Heart left ventricle (tissue), 16 donors: ENCODE measurements at regions not wholly inside any gene's neighbourhood (a gene's known extent, or its start where the extent isn't known, plus 50 kb on each side); places are given as distances from the start of the nearest gene placed in this dataset.

Experiments used
- ATAC-seq, 4 donors: fragments of 200-7000 bp; cut with Tn5 transposase; one replicate each; pipeline ENCODE4 v1.9.1; 2020 to 2022; ENCODE audit warnings: moderate library complexity in 4 of 4, mild to moderate bottlenecking in 3 of 4, moderate number of reproducible peaks in 1 of 4
- DNase-seq, 5 donors: peaks; one replicate each; pipeline ENCODE4 v3.0.0-alpha.2; 2020
- H3K27ac ChIP-seq, 12 donors: fragments of 200-600 bp; sonication (generic) in 4 of 12; one replicate each; pipeline versions ENCODE4 v1.5.0 to v1.8.0; 2016 to 2022; ENCODE audit warnings: mild to moderate bottlenecking in 2 of 12
- H3K27me3 ChIP-seq, 9 donors: fragments of 200-600 bp; sonication (generic) in 2 of 9; one replicate each; pipeline versions ENCODE4 v1.5.1 to v1.8.0; 2016 to 2022; ENCODE audit warnings: mild to moderate bottlenecking in 3 of 9
- H3K36me3 ChIP-seq, 9 donors: fragments of 200-600 bp; sonication (generic) in 2 of 9; one replicate each; pipeline versions ENCODE4 v1.5.0 to v1.8.0; 2018 to 2022; ENCODE audit warnings: mild to moderate bottlenecking in 2 of 9
- H3K4me1 ChIP-seq, 12 donors: fragments of 200-600 bp; sonication (generic) in 4 of 12; one replicate each; pipeline versions ENCODE4 v1.5.0 to v1.8.0; 2016 to 2022; ENCODE audit warnings: mild to moderate bottlenecking in 3 of 12
- H3K4me3 ChIP-seq, 12 donors: fragments of 200-600 bp; sonication (generic) in 4 of 12; one replicate each; pipeline versions ENCODE4 v1.5.0 to v1.8.0; 2017 to 2022; ENCODE audit warnings: mild to moderate bottlenecking in 9 of 12, moderate library complexity in 4 of 12
- H3K9me3 ChIP-seq, 12 donors: fragments of 200-600 bp; sonication (generic) in 4 of 12; one replicate each; pipeline versions ENCODE4 v1.5.0 to v1.8.0; 2016 to 2022; ENCODE audit warnings: mild to moderate bottlenecking in 1 of 12
- CTCF ChIP-seq, 12 donors: fragments of 200-600 bp; sonication (generic) in 4 of 12; IDR thresholded peaks; one replicate each; pipeline versions ENCODE4 v1.5.0 to v1.8.0; 2018 to 2022; ENCODE audit warnings: antibody characterized with exemption in 12 of 12, mild to moderate bottlenecking in 5 of 12
- POLR2A ChIP-seq, 2 donors: fragments of 450-650 bp; IDR thresholded peaks; one replicate each; pipeline ENCODE4 v1.6.1; 2017; ENCODE audit warnings: antibody characterized with exemption in 2 of 2, mild to moderate bottlenecking in 2 of 2, moderate library complexity in 2 of 2
- WGBS, 4 donors: extraction: QIAGEN DNeasy Blood & Tissue Kit in 2 of 4; methylation state at CpG; one replicate each; pipeline versions ENCODE4 v1.1.5 to v1.1.7; 2013 to 2018; 5-methylcytosine and 5-hydroxymethylcytosine counted together
- intact Hi-C, 10 donors: fragments of 100-400 bp; cut with DNase I; formaldehyde crosslinking; loops; one replicate each; pipeline versions ENCODE4 v1.11.1 to v1.14.2; 2022
- donor health status: ischemic (EF 13 %, LVEDD 7.1; RV severe dilation, severe dysfunction).
- donor health status: healthy with polysubstance abuse.
- donor health status: DM: no; HTN: yes; CAD: no.
- donor health status: DM: no; HTN: no; CAD: no.
- donor health status: ischemic (EF 25% LVEDD 6.9; RV normal size, moderate dysfunction).
- donor health status: ischemic (EF 25% LVEDD 5.7; RV mildly dilated, moderate dysfunction).
- donor health status: healthy.
- donor health status: DM: yes; HTN: yes; CAD: no.
- donor health status: ischemic (EF 35%, LVEDD 5.7; RV mildly dilated, moderate dysfunction).
- donor health status: nonischemic (EF 11% LVEDD 7.7; RV severe dilation, severe dysfunction).
- donor health status: DM: yes; HTN: yes; CAD: no.
- donor health status: PGD.
- donor health status: ischemic (EF 29% LVEDD 5.4; RV normal size, mild dysfunction).
- donor health status: nonischemic (EF 23%, LVEDD 6.1; RV moderate dilation, normal function).

GRCh38 chr22:26865021-26865420, 207.6 kb downstream of the MIAT start:
- Histone ChIP-seq H3K27ac (no peak overlapping the region), H3K4me1 (no peaks in the 10 kb centered on the region), H3K9me3 (peaks cover 0 to 10% (median 0%) of the 10 kb centered on the region in 12 donors), H3K4me3 (no peak overlapping the region), H3K27me3 (no peaks in the 10 kb centered on the region), H3K36me3 (peaks cover 0 to 8% (median 0%) of the 10 kb centered on the region in 9 donors)
- no peak for ATAC-seq
- WGBS, 4 donors, result 96 to 100% (median 99%) methylated on average over 1 of the region's 1 CpG
- no peak for TF ChIP-seq CTCF (IDR thresholded peaks at IDR 0.05)
- no peak for TF ChIP-seq POLR2A (IDR thresholded peaks at IDR 0.05)
- DNase-seq, result no peak
- intact Hi-C loops, result no loop called here

- H3K27ac ChIP-seq, result no peak overlapping the region
- no peaks in the 10 kb centered on the region for H3K36me3 ChIP-seq
- ATAC-seq, result no peak
- H3K4me1 ChIP-seq, result peaks cover 0 to 16% (median 0%) of the 10 kb centered on the region in 12 donors
- no peaks in the 10 kb centered on the region for H3K9me3 ChIP-seq
- no peaks in the 10 kb centered on the region for H3K27me3 ChIP-seq
- no peak for DNase-seq
- 95 to 96% (median 96%) methylated on average over 4 of the region's 4 CpGs for WGBS, 4 donors
- intact Hi-C loops, result loop anchor here in 1 of 10 donors (2.0 kb wide), 1 partner anchor 63 kb away; no protein-coding TSS in a partner anchor
- H3K4me3 ChIP-seq, result no peak overlapping the region
- TF ChIP-seq POLR2A (IDR thresholded peaks at IDR 0.05), result no peak
- TF ChIP-seq CTCF (IDR thresholded peaks at IDR 0.05), result no peak
Measured at GRCh38 chr22:26883393-26883792, 226.0 kb downstream of the MIAT start.

- ATAC-seq, result no peak
- H3K27me3 ChIP-seq, result no peaks in the 10 kb centered on the region
- H3K4me1 ChIP-seq, result peaks cover 0 to 16% (median 0%) of the 10 kb centered on the region in 12 donors
- no peaks in the 10 kb centered on the region for H3K36me3 ChIP-seq
- no peak overlapping the region for H3K4me3 ChIP-seq
- DNase-seq, result no peak
- no peaks in the 10 kb centered on the region for H3K9me3 ChIP-seq
- intact Hi-C loops, result no loop called here
- 86 to 90% (median 89%) methylated on average over 7 of the region's 7 CpGs for WGBS, 4 donors
- H3K27ac ChIP-seq, result no peak overlapping the region
- no peak for TF ChIP-seq POLR2A (IDR thresholded peaks at IDR 0.05)
- no peak for TF ChIP-seq CTCF (IDR thresholded peaks at IDR 0.05)
Measured at GRCh38 chr22:26884921-26885320, 227.5 kb downstream of the MIAT start.

- TF ChIP-seq CTCF (IDR thresholded peaks at IDR 0.05) (no peak), POLR2A (IDR thresholded peaks at IDR 0.05) (no peak)
- H3K9me3 ChIP-seq, result no peaks in the 10 kb centered on the region
- ATAC-seq (no peak), DNase-seq (no peak)
- H3K27me3 ChIP-seq, result no peaks in the 10 kb centered on the region
- peaks cover 0 to 16% (median 0%) of the 10 kb centered on the region in 12 donors for H3K4me1 ChIP-seq
- H3K27ac ChIP-seq, result peak overlapping the region in 1 of 12 donors; percentile 29
- no peaks in the 10 kb centered on the region for H3K36me3 ChIP-seq
- intact Hi-C loops, result no loop called here
- no peak overlapping the region for H3K4me3 ChIP-seq
- WGBS, 4 donors, result 44 to 72% (median 46%) methylated on average over 2 of the region's 2 CpGs
Measured at GRCh38 chr22:26885441-26886261, 228.3 kb downstream of the MIAT start.
